BLaER1 (cell line): ENCODE measurements at regions not wholly inside any gene's neighbourhood (a gene's known extent, or its start where the extent isn't known, plus 50 kb on each side); places are given as distances from the start of the nearest gene placed in this dataset.

Experiments
- H3K27ac ChIP-seq: shearing (Covaris generic); formaldehyde crosslinking; 2 replicates; pipeline ENCODE4 v1.8.1; 2022
- H3K27me3 ChIP-seq: shearing (Covaris generic); formaldehyde crosslinking; 2 replicates; pipeline ENCODE4 v1.8.1; 2022
- H3K36me3 ChIP-seq: shearing (Covaris generic); formaldehyde crosslinking; 2 replicates; pipeline ENCODE4 v1.8.1; 2022
- H3K4me1 ChIP-seq: shearing (Covaris generic); formaldehyde crosslinking; 2 replicates; pipeline ENCODE4 v1.8.1; 2022
- H3K4me2 ChIP-seq: shearing (Covaris generic); formaldehyde crosslinking; 2 replicates; pipeline ENCODE4 v1.8.1; 2022
- H3K4me3 ChIP-seq: shearing (Covaris generic); formaldehyde crosslinking; 2 replicates; pipeline ENCODE4 v1.8.1; 2022
- H3K9ac ChIP-seq: shearing (Covaris generic); formaldehyde crosslinking; 2 replicates; pipeline ENCODE4 v1.8.1; 2022
- H3K9me3 ChIP-seq: shearing (Covaris generic); formaldehyde crosslinking; 2 replicates; pipeline ENCODE4 v1.8.1; 2022
- H4K20me1 ChIP-seq: shearing (Covaris generic); formaldehyde crosslinking; 2 replicates; pipeline ENCODE4 v1.8.1; 2022
- Cebpa-rat ChIP-seq: shearing (Covaris generic); IDR thresholded peaks from 2 replicates; pipeline ENCODE4 v1.8.1; 2022

GRCh38 chr3:19046440-19046839 lies 101.9 kb upstream of the KCNH8 start:
- no peak overlapping the region for H3K9ac ChIP-seq
- no peak overlapping the region for H3K4me2 ChIP-seq
- no peaks in the 10 kb centered on the region for H3K4me1 ChIP-seq
- no peaks in the 10 kb centered on the region for H4K20me1 ChIP-seq
- no peak for TF ChIP-seq Cebpa-rat
- H3K36me3 ChIP-seq, result no peaks in the 10 kb centered on the region
- H3K4me3 ChIP-seq, result no peak overlapping the region
- H3K27me3 ChIP-seq, result no peaks in the 10 kb centered on the region
- H3K27ac ChIP-seq, result no peak overlapping the region
- no peaks in the 10 kb centered on the region for H3K9me3 ChIP-seq

DNA sequence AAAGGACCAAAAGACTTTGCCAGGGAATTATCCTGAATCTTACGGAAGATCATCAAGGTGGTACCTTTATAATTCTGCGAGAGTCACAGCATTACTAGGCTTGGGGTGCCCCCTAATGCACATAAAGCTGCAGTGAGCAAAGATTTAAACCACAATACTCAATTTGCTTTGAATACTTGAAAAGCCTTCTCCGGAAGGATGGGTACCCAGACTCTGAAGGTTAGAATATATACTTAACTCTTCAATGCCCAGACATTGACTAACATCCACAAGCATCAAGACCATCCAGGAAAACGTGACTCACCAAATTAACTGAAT lies 117.8 kb upstream of the KCNH8 start:
- Histone ChIP-seq H3K27ac (no peak overlapping the region), H3K9me3 (no peaks in the 10 kb centered on the region), H3K36me3 (no peaks in the 10 kb centered on the region), H3K27me3 (no peaks in the 10 kb centered on the region), H3K4me1 (no peaks in the 10 kb centered on the region), H3K4me2 (no peak overlapping the region), H3K4me3 (no peak overlapping the region), H3K9ac (no peak overlapping the region), H4K20me1 (no peaks in the 10 kb centered on the region)
- no peak for TF ChIP-seq Cebpa-rat

DNA sequence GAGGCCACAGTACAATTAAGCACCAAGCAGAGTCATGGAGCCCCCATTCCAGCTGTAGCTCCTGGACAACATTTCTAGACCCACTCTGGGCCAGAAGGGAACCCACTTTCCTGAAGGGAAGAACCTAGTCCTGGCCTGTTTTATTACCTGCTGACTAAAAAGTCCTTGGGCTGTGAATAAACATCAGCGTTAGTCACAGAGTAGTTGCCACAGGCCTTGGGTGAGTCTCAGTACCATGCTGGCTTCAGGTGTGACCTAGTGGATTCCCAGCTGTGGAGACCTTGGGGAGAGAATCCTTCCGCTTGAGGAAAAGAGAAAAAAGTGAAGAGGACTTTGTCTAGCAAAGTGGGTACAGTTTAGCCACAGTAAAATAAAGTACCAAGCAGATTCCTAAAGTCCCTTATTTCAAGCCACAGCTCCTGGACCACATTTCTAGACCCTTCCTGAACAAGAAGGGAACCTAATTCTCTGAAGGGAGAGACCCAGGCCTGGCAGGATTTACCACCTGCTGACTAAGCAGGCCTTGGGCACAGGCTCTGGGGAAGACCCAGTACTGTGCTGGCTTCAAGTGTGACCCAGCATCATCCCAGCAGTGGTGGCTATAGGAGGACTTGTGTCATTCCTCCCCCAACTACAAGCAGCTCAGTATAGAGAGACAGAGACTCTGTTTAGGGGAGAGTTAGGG lies 118.3 kb upstream of the KCNH8 start:
- Histone ChIP-seq H3K27ac (no peak overlapping the region), H4K20me1 (no peaks in the 10 kb centered on the region), H3K27me3 (no peaks in the 10 kb centered on the region), H3K4me2 (no peak overlapping the region), H3K9me3 (no peaks in the 10 kb centered on the region), H3K4me1 (no peaks in the 10 kb centered on the region), H3K36me3 (no peaks in the 10 kb centered on the region), H3K9ac (no peak overlapping the region), H3K4me3 (no peak overlapping the region)
- TF ChIP-seq Cebpa-rat, result no peak

DNA sequence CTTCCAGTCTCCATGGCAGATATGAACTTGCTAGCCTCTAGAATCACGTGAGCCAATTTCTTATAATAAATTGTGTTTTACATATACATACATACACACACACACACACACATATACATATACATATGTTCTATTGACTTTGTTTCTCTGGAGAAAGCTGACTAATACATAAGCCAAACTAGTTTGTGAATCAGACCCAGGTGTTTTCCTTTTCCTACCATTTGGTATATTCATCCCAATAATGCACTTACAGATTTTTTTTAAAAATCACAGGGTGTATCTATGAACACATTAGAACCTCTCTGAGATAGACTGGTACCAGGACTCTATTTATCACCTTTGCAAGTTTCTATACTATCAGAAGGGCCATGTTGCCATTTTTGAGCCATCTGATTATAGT lies 122.9 kb upstream of the KCNH8 start:
- TF ChIP-seq Cebpa-rat, result no peak

DNA sequence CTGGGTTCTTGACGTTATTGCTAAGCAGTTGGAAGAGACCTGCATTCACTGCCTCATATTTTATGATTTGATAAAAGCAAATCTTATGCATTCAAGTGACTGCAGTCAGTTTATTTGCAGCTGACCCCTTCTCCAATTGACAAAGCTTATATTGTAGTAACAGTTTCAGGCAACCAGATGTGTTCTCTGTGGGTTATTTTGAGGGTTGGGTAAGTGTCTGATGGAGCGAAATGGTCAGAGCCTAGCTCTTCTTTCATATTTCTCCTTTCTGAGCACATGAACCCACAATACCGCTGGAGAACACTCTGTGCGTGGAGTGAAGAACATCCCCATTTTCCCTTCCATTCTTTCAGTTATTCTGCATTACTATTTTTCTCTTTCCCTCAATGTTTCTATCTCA lies 125.8 kb upstream of the KCNH8 start:
- Histone ChIP-seq H3K27ac (no peak overlapping the region), H4K20me1 (no peaks in the 10 kb centered on the region), H3K4me2 (no peak overlapping the region), H3K36me3 (no peaks in the 10 kb centered on the region), H3K9me3 (no peaks in the 10 kb centered on the region), H3K4me3 (no peak overlapping the region), H3K9ac (no peak overlapping the region), H3K27me3 (no peaks in the 10 kb centered on the region), H3K4me1 (no peaks in the 10 kb centered on the region)
- TF ChIP-seq Cebpa-rat, result no peak

More for the DNA sequence above, 122.9 kb upstream of the KCNH8 start:
- Histone ChIP-seq H3K4me2 (no peak overlapping the region), H3K4me1 (no peaks in the 10 kb centered on the region), H3K9ac (no peak overlapping the region), H3K36me3 (no peaks in the 10 kb centered on the region), H3K27me3 (no peaks in the 10 kb centered on the region), H3K9me3 (no peaks in the 10 kb centered on the region), H4K20me1 (no peaks in the 10 kb centered on the region), H3K4me3 (no peak overlapping the region), H3K27ac (no peak overlapping the region)

- H3K9ac ChIP-seq, result no peak overlapping the region
- no peaks in the 10 kb centered on the region for H3K27me3 ChIP-seq
- H4K20me1 ChIP-seq, result no peaks in the 10 kb centered on the region
- no peaks in the 10 kb centered on the region for H3K36me3 ChIP-seq
- no peaks in the 10 kb centered on the region for H3K4me1 ChIP-seq
- H3K9me3 ChIP-seq, result no peaks in the 10 kb centered on the region
- no peak overlapping the region for H3K27ac ChIP-seq
- no peak for TF ChIP-seq Cebpa-rat
- no peak overlapping the region for H3K4me3 ChIP-seq
- no peak overlapping the region for H3K4me2 ChIP-seq
These were observed 131.5 kb upstream of the KCNH8 start for GRCh38 chr3:19016851-19017250.

DNA sequence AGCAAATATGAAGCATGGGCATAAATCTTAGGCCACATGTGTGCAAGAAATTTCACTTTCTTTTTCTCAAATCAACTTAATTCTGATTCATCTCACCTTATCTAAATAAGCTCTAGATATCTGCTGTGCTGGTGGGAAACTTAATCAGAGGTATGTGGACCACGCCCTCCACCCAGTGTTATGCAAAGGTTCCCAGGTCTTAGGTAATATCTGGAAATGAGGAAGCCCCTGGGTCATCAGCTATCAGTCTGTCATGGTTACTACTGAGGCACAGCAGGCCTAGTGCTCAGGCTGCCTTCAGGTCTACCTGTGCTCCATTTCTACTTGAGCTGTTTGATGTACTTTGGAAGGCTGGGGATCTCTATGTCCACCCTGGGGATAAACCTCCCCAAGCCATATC lies 134.4 kb upstream of the KCNH8 start:
- H3K4me3 ChIP-seq, result no peak overlapping the region
- H4K20me1 ChIP-seq, result no peaks in the 10 kb centered on the region
- no peak for TF ChIP-seq Cebpa-rat
- no peak overlapping the region for H3K9ac ChIP-seq
- H3K9me3 ChIP-seq, result no peaks in the 10 kb centered on the region
- no peaks in the 10 kb centered on the region for H3K4me1 ChIP-seq
- no peak overlapping the region for H3K4me2 ChIP-seq
- H3K27ac ChIP-seq, result no peak overlapping the region
- no peaks in the 10 kb centered on the region for H3K36me3 ChIP-seq
- H3K27me3 ChIP-seq, result no peaks in the 10 kb centered on the region

DNA sequence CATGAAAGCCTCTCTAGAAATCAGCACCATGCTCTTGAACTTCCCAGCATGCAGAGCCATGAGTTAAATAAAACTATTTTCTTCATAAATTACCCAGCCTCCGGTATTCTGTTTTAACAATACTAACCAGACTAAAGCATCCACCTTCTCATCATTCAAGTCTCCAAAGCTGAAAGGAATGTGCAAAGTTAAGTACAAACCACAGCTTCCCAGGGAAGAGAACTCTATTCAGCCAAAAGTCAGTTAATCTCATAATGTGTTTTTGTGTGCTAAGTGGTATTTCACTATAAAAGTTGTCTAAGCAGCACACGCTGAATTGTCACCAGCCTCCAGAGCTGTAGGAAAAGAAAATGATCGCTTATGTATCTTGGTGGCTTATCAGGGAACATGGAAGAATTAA lies 135.5 kb upstream of the KCNH8 start:
- H3K4me3 ChIP-seq, result no peak overlapping the region
- H3K27ac ChIP-seq, result no peak overlapping the region
- H3K36me3 ChIP-seq, result no peaks in the 10 kb centered on the region
- H3K27me3 ChIP-seq, result no peaks in the 10 kb centered on the region
- H3K9ac ChIP-seq, result no peak overlapping the region
- no peak overlapping the region for H3K4me2 ChIP-seq
- TF ChIP-seq Cebpa-rat, result no peak
- no peaks in the 10 kb centered on the region for H4K20me1 ChIP-seq
- no peaks in the 10 kb centered on the region for H3K9me3 ChIP-seq
- no peaks in the 10 kb centered on the region for H3K4me1 ChIP-seq

- Histone ChIP-seq H3K9ac (no peak overlapping the region), H3K9me3 (peaks cover 5% of the 10 kb centered on the region), H3K27ac (no peak overlapping the region), H3K4me2 (no peak overlapping the region; the same call in 1 of the 2 replicates), H3K36me3 (no peaks in the 10 kb centered on the region), H3K27me3 (no peaks in the 10 kb centered on the region), H4K20me1 (no peaks in the 10 kb centered on the region), H3K4me3 (no peak overlapping the region), H3K4me1 (peaks cover 14% of the 10 kb centered on the region)
- no peak for TF ChIP-seq Cebpa-rat
These were observed 145.7 kb upstream of the KCNH8 start for GRCh38 chr3:19002606-19003005.

DNA sequence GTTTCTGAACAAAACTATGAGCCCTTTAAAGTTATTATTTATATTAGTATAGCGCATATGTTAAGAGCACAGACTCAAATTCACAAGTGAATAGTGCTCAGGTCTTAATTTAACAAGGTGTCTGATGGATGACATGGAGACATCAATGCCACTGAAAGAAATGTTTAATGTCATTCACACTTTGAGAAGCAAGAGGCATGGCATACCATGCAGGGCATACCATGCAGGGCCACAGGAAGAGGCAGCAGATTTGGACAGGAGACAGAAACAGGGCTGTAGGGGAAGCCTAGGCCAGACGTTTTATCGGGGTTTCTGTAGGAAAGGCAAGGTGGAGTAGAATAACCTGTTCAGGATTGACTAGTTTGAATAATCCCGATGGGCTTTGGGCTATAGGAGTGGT lies 150.2 kb upstream of the KCNH8 start:
- peaks cover 29% of the 10 kb centered on the region for H3K9me3 ChIP-seq
- H3K4me2 ChIP-seq, result no peak overlapping the region
- H3K4me1 ChIP-seq, result peaks cover 5% of the 10 kb centered on the region; the same call in 1 of the 2 replicates
- H3K27me3 ChIP-seq, result no peaks in the 10 kb centered on the region
- no peaks in the 10 kb centered on the region for H3K36me3 ChIP-seq
- no peak overlapping the region for H3K27ac ChIP-seq
- no peaks in the 10 kb centered on the region for H4K20me1 ChIP-seq
- no peak overlapping the region for H3K9ac ChIP-seq
- H3K4me3 ChIP-seq, result no peak overlapping the region
- no peak for TF ChIP-seq Cebpa-rat

DNA sequence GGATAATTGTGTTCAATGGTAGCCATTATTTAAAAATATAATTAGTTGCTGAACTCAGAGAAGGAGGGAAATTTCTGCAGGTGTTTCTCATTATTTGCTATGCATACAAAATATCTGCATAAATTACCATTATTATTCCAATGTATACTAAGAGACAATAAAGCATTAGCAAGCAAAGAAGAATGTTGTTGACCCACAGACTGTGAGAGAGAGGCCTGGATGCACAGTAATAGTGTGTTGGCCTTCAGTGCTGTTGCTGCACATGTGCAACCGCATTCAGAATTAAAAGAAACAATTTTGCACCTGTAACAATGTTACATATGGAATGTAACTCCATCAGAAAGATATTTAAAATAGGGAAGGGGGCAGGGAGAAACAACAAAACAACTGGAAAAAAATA lies 155.6 kb upstream of the KCNH8 start:
- TF ChIP-seq Cebpa-rat, result no peak
- Histone ChIP-seq H3K9ac (no peak overlapping the region), H3K27ac (no peak overlapping the region), H3K4me2 (no peak overlapping the region), H3K4me1 (no peaks in the 10 kb centered on the region), H4K20me1 (no peaks in the 10 kb centered on the region), H3K9me3 (peaks cover 29% of the 10 kb centered on the region), H3K36me3 (no peaks in the 10 kb centered on the region), H3K4me3 (no peak overlapping the region), H3K27me3 (no peaks in the 10 kb centered on the region)
